GM10266 (cell line): ENCODE measurements at regions not wholly inside any gene's neighbourhood (a gene's known extent, or its start where the extent isn't known, plus 50 kb on each side); places are given as distances from the start of the nearest gene placed in this dataset.

Experiments used
- DNase-seq: peaks from one replicate; pipeline ENCODE4 v3.0.0; 2012; ENCODE audit errors: extremely low spot score
- CTCF ChIP-seq: IDR thresholded peaks from 2 replicates; pipeline ENCODE4 v1.5.1; 2012; ENCODE audit warnings: mild to moderate bottlenecking, low read depth; ENCODE audit not compliant: control insufficient read depth, insufficient read depth; ENCODE audit errors: missing control alignments

DNA sequence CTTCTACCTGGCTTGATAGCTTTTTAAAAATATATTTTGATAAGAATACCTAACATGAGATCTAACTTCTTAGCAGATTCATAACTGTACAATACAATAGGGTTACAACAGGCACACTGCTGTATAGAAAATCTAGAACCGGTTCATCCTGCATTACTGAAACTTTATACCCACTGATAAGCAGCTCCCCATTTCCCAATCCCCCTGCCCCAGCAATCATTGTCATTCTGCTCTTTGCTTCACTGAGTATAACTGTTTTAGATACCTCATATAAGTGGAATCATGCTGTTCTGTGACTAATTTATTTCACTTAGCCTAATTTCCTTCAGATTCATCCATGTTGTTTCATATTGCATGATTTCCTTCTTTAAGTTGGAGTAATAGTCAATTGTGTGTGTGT, 906.0 kb downstream of the GBE1 start:
- TF ChIP-seq CTCF, result no peak
- DNase-seq, result no peak

DNA sequence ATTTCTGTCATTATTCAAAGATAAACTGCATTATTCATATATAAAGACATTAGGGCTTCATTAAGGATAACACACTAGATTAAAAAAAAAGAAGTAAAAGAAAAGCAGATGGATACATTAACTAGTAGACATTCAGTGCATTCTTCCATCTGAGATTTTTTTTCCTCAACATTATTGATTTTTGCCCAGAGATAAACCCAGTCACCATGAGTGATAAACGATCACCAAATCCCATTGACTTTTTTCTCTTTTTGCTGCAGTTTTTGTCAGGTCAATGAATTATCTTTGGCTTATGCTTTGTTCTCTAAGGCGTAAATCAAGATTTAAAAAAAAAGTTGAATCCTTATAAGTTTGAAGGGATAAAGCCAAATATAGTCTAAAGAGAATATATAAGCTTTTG, 925.0 kb downstream of the GBE1 start:
- DNase-seq, result no peak
- TF ChIP-seq CTCF, result no peak

GRCh38 chr3:80807577-80807976, 953.9 kb downstream of the GBE1 start:
- no peak for DNase-seq
- no peak for TF ChIP-seq CTCF

GRCh38 chr3:80806673-80807072, 954.8 kb downstream of the GBE1 start:
- no peak for DNase-seq
- TF ChIP-seq CTCF, result no peak

- TF ChIP-seq CTCF, result no peak
- DNase-seq, result no peak
These were observed 972.5 kb downstream of the GBE1 start for GRCh38 chr3:80788914-80789313.

GRCh38 chr3:80785875-80786274, 975.6 kb downstream of the GBE1 start:
- no peak for TF ChIP-seq CTCF
- no peak for DNase-seq

GRCh38 chr3:80785475-80785874, 976.0 kb downstream of the GBE1 start:
- no peak for DNase-seq
- TF ChIP-seq CTCF, result no peak

- no peak for DNase-seq
- TF ChIP-seq CTCF, result no peak
These were observed 990.4 kb downstream of the GBE1 start for GRCh38 chr3:80771085-80771484.
